Endothelial cell of umbilical vein (primary cell): ENCODE measurements at regions not wholly inside any gene's neighbourhood (a gene's known extent, or its start where the extent isn't known, plus 50 kb on each side); places are given as distances from the start of the nearest gene placed in this dataset.

ENCODE experiments used
- BruUV-seq: library from RNA; stranded (reverse); fragments of 400-500 nt; replicated peaks from 2 replicates; lab custom pipeline; 2021; lab: Mats Ljungman, UMichigan
- CTCF ChIA-PET: fragments of 300-600, 350-600 bp; sonication (Branson Sonifier 250); formaldehyde crosslinking; loops from one replicate; lab custom pipeline; 2021; ENCODE audit warnings: antibody characterized with exemption, inconsistent platforms; lab: Charles Lee
- POLR2A ChIA-PET: fragments of 300-600, 350-600 bp; sonication (Branson Sonifier 250); formaldehyde crosslinking; loops from one replicate; lab custom pipeline; 2021; ENCODE audit warnings: antibody characterized with exemption, inconsistent platforms; lab: Charles Lee
- DNase-seq: peaks from one replicate; pipeline ENCODE4 v3.0.0-alpha.2; 2011; ENCODE audit warnings: low read depth, low spot score
- FAIRE-seq: peaks from 2 replicates; lab custom pipeline; 2011; peaks lifted over from hg19 to GRCh38; lab: Jason Lieb, UNC
- H2AFZ ChIP-seq: 2 replicates; pipeline ENCODE4 v1.6.0; 2012; ENCODE audit warnings: low read depth, low read length, control low read depth, inconsistent platforms
- H3K27ac ChIP-seq: 2 replicates; pipeline ENCODE4 v1.5.1; 2011; ENCODE audit warnings: low read depth, mild to moderate bottlenecking, control low read depth, low read length, moderate library complexity; ENCODE audit not compliant: insufficient read depth
- H3K27me3 ChIP-seq, 2 experiments: 2 replicates each; pipeline versions ENCODE4 v1.6.0 to v1.6.1; 2011; ENCODE audit warnings: low read length in 2 of 2, mixed read lengths in 1 of 2; ENCODE audit not compliant: control insufficient read depth in 2 of 2, insufficient read depth in 2 of 2
- H3K36me3 ChIP-seq, 2 experiments: 2 replicates in 1 of 2; 3 replicates in 1 of 2; pipeline ENCODE4 v1.5.1; 2011; ENCODE audit warnings: low read length in 2 of 2, mild to moderate bottlenecking in 1 of 2, moderate library complexity in 1 of 2; ENCODE audit not compliant: control insufficient read depth in 2 of 2, insufficient read depth in 2 of 2; ENCODE audit errors: extremely low read depth in 1 of 2
- H3K4me1 ChIP-seq: 3 replicates; pipeline ENCODE4 v1.5.1; 2011; ENCODE audit warnings: mild to moderate bottlenecking, low read length; ENCODE audit not compliant: control insufficient read depth, insufficient read depth; ENCODE audit errors: extremely low read depth
- H3K4me2 ChIP-seq: 2 replicates; pipeline ENCODE4 v1.6.1; 2011; ENCODE audit warnings: low read length, control low read depth, mixed read lengths; ENCODE audit not compliant: insufficient read depth
- H3K4me3 ChIP-seq, 3 experiments: fragments of 200-600 bp in 1 of 3; sonication (generic), shearing (Covaris generic) in 1 of 3; replicated peaks in 1 of 3; 2 replicates each; pipeline ENCODE4 v1.5.1; 2011 to 2016; ENCODE audit warnings: control low read depth in 3 of 3, low read length in 3 of 3, mild to moderate bottlenecking in 2 of 3, inconsistent platforms in 1 of 3, low read depth in 1 of 3, moderate library complexity in 1 of 3; ENCODE audit not compliant: insufficient read depth in 1 of 3
- H3K79me2 ChIP-seq: 2 replicates; pipeline ENCODE4 v1.6.0; 2012; ENCODE audit warnings: low read length, inconsistent platforms; ENCODE audit not compliant: control insufficient read depth, insufficient read depth
- H3K9ac ChIP-seq: replicated peaks from 2 replicates; pipeline ENCODE3; 2011; ENCODE audit warnings: low read length, control low read depth; ENCODE audit not compliant: insufficient read depth; ENCODE audit errors: extremely low read depth
- H3K9me1 ChIP-seq: replicated peaks from 3 replicates; pipeline ENCODE4 v1.6.0; 2011; ENCODE audit warnings: mild to moderate bottlenecking, low read length; ENCODE audit not compliant: control insufficient read depth, insufficient read depth; ENCODE audit errors: extremely low read depth
- H3K9me3 ChIP-seq: replicated peaks from 2 replicates; pipeline ENCODE4 v1.5.1; 2012; ENCODE audit warnings: low read length, inconsistent platforms; ENCODE audit not compliant: control insufficient read depth, insufficient read depth
- H4K20me1 ChIP-seq: replicated peaks from 2 replicates; pipeline ENCODE3; 2011; ENCODE audit warnings: mild to moderate bottlenecking, low read length; ENCODE audit not compliant: control insufficient read depth, insufficient read depth; ENCODE audit errors: extremely low read depth
- EZH2 ChIP-seq: IDR thresholded peaks from 2 replicates; pipeline ENCODE4 v1.6.1; 2012; ENCODE audit warnings: borderline replicate concordance, low read depth, mild to moderate bottlenecking, moderate library complexity, low read length, inconsistent platforms; ENCODE audit not compliant: severe bottlenecking
- FOS ChIP-seq: IDR thresholded peaks from 2 replicates; pipeline ENCODE4 v1.6.1; 2011; ENCODE audit warnings: mild to moderate bottlenecking, low read length, moderate library complexity, borderline replicate concordance; ENCODE audit not compliant: insufficient read depth
- GATA2 ChIP-seq: IDR thresholded peaks from 2 replicates; pipeline ENCODE4 v1.7.0; 2011; ENCODE audit warnings: low read depth, mild to moderate bottlenecking, moderate library complexity, mixed read lengths, low read length; ENCODE audit not compliant: insufficient read length, insufficient read depth
- JUN ChIP-seq: IDR thresholded peaks from 2 replicates; pipeline ENCODE4 v1.6.1; 2011; ENCODE audit warnings: borderline replicate concordance, low read depth; ENCODE audit not compliant: insufficient read length, insufficient read depth
- MAX ChIP-seq: IDR thresholded peaks from 2 replicates; pipeline ENCODE4 v1.6.1; 2011; ENCODE audit not compliant: insufficient read depth, insufficient read length
- MYC ChIP-seq: IDR thresholded peaks from one replicate; pipeline ENCODE4 v1.6.1; 2011; ENCODE audit warnings: mild to moderate bottlenecking, low read depth, low read length
- POLR2A ChIP-seq: IDR thresholded peaks from 2 replicates; pipeline ENCODE4 v1.6.1; 2012; ENCODE audit warnings: low read depth, mild to moderate bottlenecking, control low read depth, low read length
- POLR2AphosphoS5 ChIP-seq: IDR thresholded peaks from 2 replicates; pipeline ENCODE4 v1.6.1; 2012; ENCODE audit warnings: low read depth, mild to moderate bottlenecking, control low read depth, low read length, moderate library complexity; ENCODE audit not compliant: insufficient read depth
- dilution Hi-C: fragments of 300-500 bp; cut with MboI; formaldehyde crosslinking; loops from one replicate; pipeline ENCODE4 v1.15.0; 2019; ENCODE audit warnings: low sequenced_read_pairs; ENCODE audit not compliant: extremely low pct_ligation_motif_present
- intact Hi-C: fragments of 100-400 bp; cut with micrococcal nuclease; formaldehyde crosslinking; loops from one replicate; pipeline ENCODE4 v1.10.0; 2022
- TF ChIP-seq, protein P1 (sequence below), 2 donors: IDR thresholded peaks; 1 replicate in 1 of 2; 2 replicates in 1 of 2; pipeline ENCODE4 v1.5.1; 2011; ENCODE audit warnings: low read length in 2 of 2, mild to moderate bottlenecking in 2 of 2, moderate library complexity in 2 of 2, control low read depth in 1 of 2, inconsistent platforms in 1 of 2, low read depth in 1 of 2; ENCODE audit not compliant: insufficient read depth in 1 of 2; ENCODE audit errors: extremely low read depth in 1 of 2

- no peaks in the 10 kb centered on the region for H3K79me2 ChIP-seq
- H3K36me3 ChIP-seq: no peaks in the 10 kb centered on the region
- no peaks in the 10 kb centered on the region for H3K4me1 ChIP-seq
- FAIRE-seq (no peak), DNase-seq (no peak)
- no peaks in the 10 kb centered on the region for H3K27me3 ChIP-seq
- BruUV-seq: no TSS peak
- no peak overlapping the region for H3K9ac ChIP-seq
- H3K9me3 ChIP-seq: no peaks in the 10 kb centered on the region
- no peak overlapping the region for H3K27ac ChIP-seq
- H3K9me1 ChIP-seq: no peaks in the 10 kb centered on the region
- H3K4me2 ChIP-seq: no peak overlapping the region
- ChIA-PET CTCF (interaction anchor here (1.4 kb wide), 1 partner anchor 136 kb away, joined by 3 read pairs; no protein-coding TSS in a partner anchor), POLR2A (no interaction called here)
- no peak overlapping the region for H2AFZ ChIP-seq
- intact Hi-C loops: no loop called here
- dilution Hi-C loops: no loop called here
- no peak overlapping the region for H3K4me3 ChIP-seq
- no peak for TF ChIP-seq GATA2
- no peak for TF ChIP-seq POLR2AphosphoS5
- TF ChIP-seq POLR2A: no peak
- no peak for TF ChIP-seq MYC
- TF ChIP-seq FOS: no peak
- no peak for TF ChIP-seq EZH2
- no peak for TF ChIP-seq JUN
- TF ChIP-seq, protein P1, sequence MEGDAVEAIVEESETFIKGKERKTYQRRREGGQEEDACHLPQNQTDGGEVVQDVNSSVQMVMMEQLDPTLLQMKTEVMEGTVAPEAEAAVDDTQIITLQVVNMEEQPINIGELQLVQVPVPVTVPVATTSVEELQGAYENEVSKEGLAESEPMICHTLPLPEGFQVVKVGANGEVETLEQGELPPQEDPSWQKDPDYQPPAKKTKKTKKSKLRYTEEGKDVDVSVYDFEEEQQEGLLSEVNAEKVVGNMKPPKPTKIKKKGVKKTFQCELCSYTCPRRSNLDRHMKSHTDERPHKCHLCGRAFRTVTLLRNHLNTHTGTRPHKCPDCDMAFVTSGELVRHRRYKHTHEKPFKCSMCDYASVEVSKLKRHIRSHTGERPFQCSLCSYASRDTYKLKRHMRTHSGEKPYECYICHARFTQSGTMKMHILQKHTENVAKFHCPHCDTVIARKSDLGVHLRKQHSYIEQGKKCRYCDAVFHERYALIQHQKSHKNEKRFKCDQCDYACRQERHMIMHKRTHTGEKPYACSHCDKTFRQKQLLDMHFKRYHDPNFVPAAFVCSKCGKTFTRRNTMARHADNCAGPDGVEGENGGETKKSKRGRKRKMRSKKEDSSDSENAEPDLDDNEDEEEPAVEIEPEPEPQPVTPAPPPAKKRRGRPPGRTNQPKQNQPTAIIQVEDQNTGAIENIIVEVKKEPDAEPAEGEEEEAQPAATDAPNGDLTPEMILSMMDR (IDR thresholded peaks at IDR 0.05; ENCODE audit: extremely low read depth in 1 of 2, insufficient read depth in 1 of 2, low read depth in 1 of 2, low read length in 2 of 2): no peak
- TF ChIP-seq MAX: no peak
- no peaks in the 10 kb centered on the region for H4K20me1 ChIP-seq
These were observed 74.3 kb upstream of the CLNK start for GRCh38 chr4:10758906-10759305.
